GM19372 (cell line): ENCODE measurements at regions not wholly inside any gene's neighbourhood (a gene's known extent, or its start where the extent isn't known, plus 50 kb on each side); places are given as distances from the start of the nearest gene placed in this dataset.

Experiments
- ATAC-seq: cut with Tn5 transposase; IDR thresholded peaks from one replicate; pipeline ENCODE4 v1.9.1; 2021; ENCODE audit warnings: mild to moderate bottlenecking, low read depth, moderate library complexity; ENCODE audit not compliant: unreplicated experiment

- no peak for ATAC-seq
These were observed 499.5 kb upstream of the KLF12 start for GRCh38 chr13:74633734-74634133.

GRCh38 chr13:74629985-74630384 lies 495.8 kb upstream of the KLF12 start:
- ATAC-seq, result no peak

GRCh38 chr13:74625541-74625940 lies 491.3 kb upstream of the KLF12 start:
- no peak for ATAC-seq

GRCh38 chr13:74623761-74624160 lies 489.6 kb upstream of the KLF12 start:
- no peak for ATAC-seq

GRCh38 chr13:74622284-74622683 lies 488.1 kb upstream of the KLF12 start:
- no peak for ATAC-seq

GRCh38 chr13:74620711-74621110 lies 486.5 kb upstream of the KLF12 start:
- no peak for ATAC-seq

GRCh38 chr13:74620308-74620707 lies 486.1 kb upstream of the KLF12 start:
- no peak for ATAC-seq

DNA sequence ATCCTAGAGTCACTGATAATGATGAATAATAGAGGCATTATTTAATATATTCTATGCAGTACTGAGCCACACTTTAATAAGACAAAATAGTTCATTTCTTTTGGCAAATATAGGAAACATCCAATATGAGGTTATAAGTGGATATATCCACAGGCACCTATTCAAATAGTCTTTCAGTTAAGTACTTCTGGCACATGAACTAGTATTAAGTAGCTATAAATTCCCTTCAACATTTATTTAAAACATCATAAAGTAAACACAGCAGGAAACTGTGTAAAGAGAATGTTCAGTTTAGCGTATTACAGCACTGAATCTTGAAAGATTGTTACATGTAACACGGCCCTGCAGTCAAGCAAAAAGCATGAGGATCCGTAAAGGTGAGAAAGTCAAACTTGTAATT lies 463.3 kb upstream of the KLF12 start:
- ATAC-seq, result no peak

- no peak for ATAC-seq
These were observed 462.5 kb upstream of the KLF12 start for GRCh38 chr13:74596691-74597090.

- ATAC-seq, result no peak
These were observed 459.5 kb upstream of the KLF12 start for GRCh38 chr13:74593688-74594087.

- no peak for ATAC-seq
These were observed 452.6 kb upstream of the KLF12 start for GRCh38 chr13:74586847-74587246.

- no peak for ATAC-seq
These were observed 442.2 kb upstream of the KLF12 start for GRCh38 chr13:74576420-74576819.

GRCh38 chr13:74575729-74576125 lies 441.5 kb upstream of the KLF12 start:
- ATAC-seq, result peak; percentile 59

DNA sequence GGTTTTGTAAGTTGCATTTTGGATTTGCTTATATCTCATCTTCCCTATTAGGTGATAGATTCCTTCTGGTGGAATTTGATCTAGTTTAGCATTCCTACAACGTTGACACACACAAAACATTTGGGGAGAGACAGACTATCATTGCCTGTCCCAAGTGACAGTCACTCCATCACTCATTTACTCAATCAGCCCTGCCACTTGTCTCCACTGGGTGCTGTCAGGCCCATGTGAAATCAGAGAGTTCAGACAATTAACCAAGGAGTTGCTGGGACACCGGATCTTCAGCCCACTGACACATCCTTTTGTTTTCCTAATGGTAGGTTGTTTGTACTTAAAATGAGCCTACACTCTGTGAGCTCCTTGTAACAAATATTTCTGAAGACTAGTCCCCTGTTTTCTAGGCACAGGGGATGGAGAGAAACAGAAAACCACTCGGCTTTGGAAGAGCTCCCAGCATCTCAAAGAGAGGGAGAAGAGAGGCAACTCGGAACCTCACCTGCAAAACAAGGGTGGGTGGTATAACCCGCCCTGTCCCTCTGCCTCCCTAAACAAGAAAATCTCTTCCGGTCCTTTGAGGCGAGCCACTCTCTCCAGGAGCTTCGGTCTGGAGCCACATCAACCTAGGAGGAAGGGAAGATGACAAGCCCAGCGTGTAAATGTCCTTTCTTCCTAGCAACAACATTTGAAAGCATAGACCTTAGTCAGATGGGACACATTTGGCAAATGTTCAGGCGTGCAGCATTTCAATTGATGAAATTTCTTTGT lies 440.9 kb upstream of the KLF12 start:
- ATAC-seq, result peak; percentile 11

DNA sequence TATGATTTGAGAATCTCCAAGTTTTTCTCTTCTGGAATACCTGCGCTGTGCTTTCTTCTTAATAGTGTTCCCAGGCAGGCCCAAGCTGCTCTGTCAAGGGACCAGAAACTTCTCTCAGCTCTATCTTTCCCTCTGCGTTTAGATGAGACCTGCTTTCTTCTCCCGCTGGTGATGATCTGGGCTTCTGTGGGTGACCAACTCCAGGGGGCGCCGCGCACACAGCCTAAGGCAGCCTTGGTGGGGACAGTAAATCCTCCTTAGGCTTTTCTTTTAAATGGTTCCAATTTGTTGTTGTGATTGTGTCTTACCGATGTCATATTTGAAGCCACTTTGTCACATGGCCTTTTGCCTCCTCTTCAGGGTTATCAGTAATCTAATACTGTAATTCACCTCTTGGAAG lies 439.4 kb upstream of the KLF12 start:
- no peak for ATAC-seq

DNA sequence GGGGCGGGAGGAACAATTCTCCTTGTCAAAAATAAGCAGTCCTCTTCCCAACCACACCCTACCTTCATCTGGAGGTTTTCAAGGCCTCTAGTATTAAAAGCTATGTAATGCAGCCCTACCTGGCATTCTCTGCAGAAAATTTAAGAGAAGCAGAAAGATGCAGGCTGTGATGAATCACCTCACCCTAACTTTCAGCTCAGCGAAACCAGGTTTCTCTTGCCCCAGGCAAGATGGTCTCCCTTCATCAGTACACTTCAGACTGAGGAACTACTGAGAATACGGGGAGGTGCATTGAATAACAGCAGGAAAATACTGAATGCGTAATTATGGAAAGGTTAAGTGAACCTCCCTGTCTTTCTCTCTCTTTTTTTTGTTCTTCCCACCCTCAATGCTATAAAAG lies 437.6 kb upstream of the KLF12 start:
- no peak for ATAC-seq

DNA sequence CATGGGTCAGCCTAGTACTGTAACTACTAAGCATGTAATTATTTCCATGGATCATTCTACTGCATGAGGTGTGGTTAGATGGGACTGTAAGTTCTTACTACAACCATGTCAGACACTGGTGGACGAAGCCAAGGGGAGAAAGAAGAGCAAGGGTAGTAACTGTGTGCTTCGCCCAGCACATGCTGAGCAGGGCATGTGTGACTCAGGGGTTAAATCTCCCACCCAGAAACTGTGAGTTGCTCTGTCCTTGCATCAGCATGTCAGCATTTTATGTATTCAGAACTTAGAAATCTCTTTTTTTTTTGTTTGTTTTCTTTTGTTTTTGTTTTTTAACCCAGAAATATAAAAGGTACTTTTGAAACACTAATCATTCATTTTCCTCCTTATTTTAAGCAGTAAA lies 436.6 kb upstream of the KLF12 start:
- ATAC-seq, result no peak

DNA sequence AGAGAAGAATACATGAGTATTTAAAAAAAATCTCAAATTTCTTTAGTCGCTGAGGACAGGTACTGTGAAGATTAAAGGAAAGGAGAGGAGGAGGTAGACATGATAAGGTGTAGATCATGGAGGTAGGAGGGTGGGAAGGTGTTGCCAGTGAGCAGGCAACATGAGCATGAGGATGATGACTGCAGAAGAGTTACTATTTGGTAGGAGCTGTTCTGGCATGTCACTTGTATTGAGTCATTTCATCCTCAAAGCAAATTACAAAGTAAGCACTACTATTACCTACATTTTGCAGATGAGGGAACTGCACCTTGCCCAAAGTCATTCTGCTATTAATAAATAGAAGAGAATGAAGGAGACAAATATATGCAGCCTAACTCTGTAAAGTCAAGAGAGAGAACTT lies 435.8 kb upstream of the KLF12 start:
- no peak for ATAC-seq

DNA sequence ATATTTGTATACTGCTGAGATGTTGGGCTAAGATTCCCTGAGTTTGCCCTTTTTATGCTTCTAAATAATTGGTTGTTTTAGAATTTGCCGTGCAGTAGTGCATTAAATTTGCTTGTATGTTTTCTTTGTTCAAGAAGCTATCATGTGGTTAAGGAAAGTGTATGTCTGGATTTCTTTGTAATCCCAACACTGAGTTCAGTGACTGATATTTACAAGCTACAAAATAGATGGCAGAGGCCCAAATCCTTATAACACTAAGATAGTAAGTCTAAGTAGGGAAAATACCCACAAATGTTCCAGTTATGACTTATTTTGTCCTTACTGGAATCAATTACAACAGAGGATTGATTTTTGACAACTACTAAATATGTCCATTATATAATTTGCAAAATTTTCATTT lies 435.0 kb upstream of the KLF12 start:
- no peak for ATAC-seq

- no peak for ATAC-seq
These were observed 433.3 kb upstream of the KLF12 start for GRCh38 chr13:74567485-74567884.

- ATAC-seq, result no peak
These were observed 428.2 kb upstream of the KLF12 start for GRCh38 chr13:74562381-74562780.

DNA sequence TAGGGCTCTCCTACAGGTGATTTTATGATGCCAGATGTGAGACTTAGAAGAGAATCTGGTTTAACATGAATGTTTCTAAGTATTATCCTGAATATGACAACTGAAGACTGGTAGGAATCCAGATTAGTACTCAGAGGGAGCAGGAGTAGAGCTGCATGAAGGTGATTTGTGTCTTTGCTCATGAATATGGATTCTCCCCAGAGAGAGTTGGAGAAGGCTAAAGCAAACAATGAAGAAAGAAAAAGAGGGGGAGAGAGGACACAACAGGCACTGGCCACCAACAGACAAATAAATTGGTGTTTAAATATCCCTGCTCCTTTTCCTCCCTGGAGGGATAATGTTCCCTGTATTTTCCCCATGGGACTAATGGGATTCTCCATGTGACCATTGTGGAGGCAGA lies 427.0 kb upstream of the KLF12 start:
- no peak for ATAC-seq

GRCh38 chr13:74560325-74560724 lies 426.1 kb upstream of the KLF12 start:
- peak; percentile 77 for ATAC-seq
